DOHH2 (cell line): ENCODE measurements at regions not wholly inside any gene's neighbourhood (a gene's known extent, or its start where the extent isn't known, plus 50 kb on each side); places are given as distances from the start of the nearest gene placed in this dataset.

Experiments
- EZH2phosphoT487 ChIP-seq: fragments of 200-600 bp; sonication (generic); IDR thresholded peaks from 2 replicates; pipeline ENCODE4 v1.6.1; 2017; ENCODE audit warnings: borderline replicate concordance, mild to moderate bottlenecking, antibody characterized with exemption, low read length, moderate library complexity, mixed read lengths
- TF ChIP-seq, protein P1 (sequence below): fragments of 200-600 bp; sonication (generic); IDR thresholded peaks from one replicate; pipeline ENCODE4 v1.5.1; 2014; ENCODE audit warnings: antibody characterized with exemption, mild to moderate bottlenecking, low read depth, low read length; ENCODE audit not compliant: poor library complexity, severe bottlenecking

DNA sequence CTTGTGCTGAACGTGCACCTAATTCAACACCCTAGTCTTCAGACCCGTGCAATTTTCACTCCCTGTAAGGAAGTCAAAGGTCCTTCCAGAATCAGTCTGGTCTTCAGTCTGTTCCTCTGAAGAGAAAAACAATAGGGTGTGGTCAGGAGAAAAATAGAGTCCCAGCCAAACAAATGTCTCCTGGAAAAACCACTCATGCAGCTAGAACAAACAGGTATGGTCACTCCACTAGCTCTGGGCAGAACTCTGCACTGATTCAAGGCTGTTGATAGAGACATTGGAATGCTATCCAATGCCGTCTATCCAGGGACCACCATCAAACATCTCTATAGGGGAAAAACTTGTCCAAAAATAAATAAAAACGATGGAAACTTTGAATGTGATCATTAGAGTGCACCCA is 81.8 kb upstream of the MAP3K1 start:
- TF ChIP-seq, protein P1, sequence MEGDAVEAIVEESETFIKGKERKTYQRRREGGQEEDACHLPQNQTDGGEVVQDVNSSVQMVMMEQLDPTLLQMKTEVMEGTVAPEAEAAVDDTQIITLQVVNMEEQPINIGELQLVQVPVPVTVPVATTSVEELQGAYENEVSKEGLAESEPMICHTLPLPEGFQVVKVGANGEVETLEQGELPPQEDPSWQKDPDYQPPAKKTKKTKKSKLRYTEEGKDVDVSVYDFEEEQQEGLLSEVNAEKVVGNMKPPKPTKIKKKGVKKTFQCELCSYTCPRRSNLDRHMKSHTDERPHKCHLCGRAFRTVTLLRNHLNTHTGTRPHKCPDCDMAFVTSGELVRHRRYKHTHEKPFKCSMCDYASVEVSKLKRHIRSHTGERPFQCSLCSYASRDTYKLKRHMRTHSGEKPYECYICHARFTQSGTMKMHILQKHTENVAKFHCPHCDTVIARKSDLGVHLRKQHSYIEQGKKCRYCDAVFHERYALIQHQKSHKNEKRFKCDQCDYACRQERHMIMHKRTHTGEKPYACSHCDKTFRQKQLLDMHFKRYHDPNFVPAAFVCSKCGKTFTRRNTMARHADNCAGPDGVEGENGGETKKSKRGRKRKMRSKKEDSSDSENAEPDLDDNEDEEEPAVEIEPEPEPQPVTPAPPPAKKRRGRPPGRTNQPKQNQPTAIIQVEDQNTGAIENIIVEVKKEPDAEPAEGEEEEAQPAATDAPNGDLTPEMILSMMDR, result no peak
- no peak for TF ChIP-seq EZH2phosphoT487
